Nephron progenitor cell (in vitro differentiated cells): ENCODE measurements at regions not wholly inside any gene's neighbourhood (a gene's known extent, or its start where the extent isn't known, plus 50 kb on each side); places are given as distances from the start of the nearest gene placed in this dataset.

Experiments used
- DNase-seq: peaks from one replicate; pipeline ENCODE4 v3.0.0; 2021
- H3K27ac Mint-ChIP-seq: 2 replicates; pipeline ENCODE4 v1.8.0; 2021; ENCODE audit warnings: mild to moderate bottlenecking, moderate library complexity, mixed read lengths
- H3K27me3 Mint-ChIP-seq: 2 replicates; pipeline ENCODE4 v1.8.0; 2021; ENCODE audit warnings: mild to moderate bottlenecking, low read depth, mixed read lengths; ENCODE audit not compliant: poor library complexity
- H3K36me3 Mint-ChIP-seq: 2 replicates; pipeline ENCODE4 v1.8.0; 2021; ENCODE audit warnings: low read depth, mixed read lengths
- H3K4me1 Mint-ChIP-seq: 2 replicates; pipeline ENCODE4 v1.8.0; 2021; ENCODE audit warnings: mixed read lengths
- H3K4me3 Mint-ChIP-seq: 2 replicates; pipeline ENCODE4 v1.8.0; 2021; ENCODE audit warnings: mild to moderate bottlenecking, moderate library complexity, mixed read lengths
- H3K9me3 Mint-ChIP-seq: 2 replicates; pipeline ENCODE4 v1.8.0; 2021; ENCODE audit warnings: mild to moderate bottlenecking, moderate library complexity, mixed read lengths
- CTCF ChIP-seq: fragments of 200-600 bp; sonication (generic); IDR thresholded peaks from 2 replicates; pipeline ENCODE4 v1.5.0; 2021; ENCODE audit warnings: antibody characterized with exemption

DNA sequence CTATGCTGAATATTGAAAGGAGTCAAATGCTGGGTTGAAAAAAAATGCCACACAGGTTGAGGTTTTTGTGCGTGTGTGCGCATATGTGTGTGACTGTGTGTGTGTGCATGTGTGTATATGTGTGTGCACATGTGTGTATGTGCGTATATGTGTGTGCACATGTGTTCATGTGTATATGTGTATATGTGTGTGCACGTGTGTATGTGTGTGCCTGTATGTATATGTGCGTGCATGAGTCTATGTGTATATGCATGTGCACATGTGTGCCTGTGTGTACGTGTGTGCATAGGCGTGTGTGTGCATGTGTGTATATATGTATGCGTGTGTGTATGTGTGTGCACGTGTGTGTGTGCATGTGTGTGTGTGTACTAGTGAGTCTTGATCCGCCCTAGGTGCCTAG is 655.7 kb downstream of the AACS start:
- no peak for TF ChIP-seq CTCF
- Mint-ChIP-seq H3K27ac (no peak overlapping the region), H3K27me3 (peaks cover 15% of the 10 kb centered on the region), H3K4me3 (no peak overlapping the region), H3K4me1 (no peaks in the 10 kb centered on the region), H3K36me3 (peaks cover 6% of the 10 kb centered on the region), H3K9me3 (peaks cover 25% of the 10 kb centered on the region)
- DNase-seq = no peak

DNA sequence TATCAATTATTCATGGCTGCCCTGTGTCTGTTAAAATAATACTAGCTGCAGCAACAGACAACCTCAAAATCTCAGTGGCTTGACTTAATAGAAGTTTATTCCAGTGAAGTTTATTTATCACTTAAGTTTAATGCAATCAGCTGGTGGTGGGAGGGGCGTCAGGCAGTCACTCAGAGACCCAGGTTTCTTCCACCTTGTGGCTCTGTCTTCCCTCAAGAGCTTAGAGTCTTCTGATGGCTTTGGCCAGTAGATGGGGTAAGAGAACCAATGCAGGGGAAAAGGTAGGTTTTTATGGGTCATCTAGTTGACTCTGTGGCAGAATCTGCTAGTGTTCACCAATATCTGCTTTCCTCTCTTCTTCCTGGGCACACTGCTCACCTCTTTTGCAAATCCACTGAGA is 668.9 kb downstream of the AACS start:
- no peaks in the 10 kb centered on the region for H3K4me1 Mint-ChIP-seq
- H3K27ac Mint-ChIP-seq = no peak overlapping the region
- H3K9me3 Mint-ChIP-seq = peaks cover 53% of the 10 kb centered on the region
- peaks cover 3% of the 10 kb centered on the region for H3K27me3 Mint-ChIP-seq
- TF ChIP-seq CTCF = no peak
- no peak overlapping the region for H3K4me3 Mint-ChIP-seq
- no peaks in the 10 kb centered on the region for H3K36me3 Mint-ChIP-seq
- DNase-seq = no peak

DNA sequence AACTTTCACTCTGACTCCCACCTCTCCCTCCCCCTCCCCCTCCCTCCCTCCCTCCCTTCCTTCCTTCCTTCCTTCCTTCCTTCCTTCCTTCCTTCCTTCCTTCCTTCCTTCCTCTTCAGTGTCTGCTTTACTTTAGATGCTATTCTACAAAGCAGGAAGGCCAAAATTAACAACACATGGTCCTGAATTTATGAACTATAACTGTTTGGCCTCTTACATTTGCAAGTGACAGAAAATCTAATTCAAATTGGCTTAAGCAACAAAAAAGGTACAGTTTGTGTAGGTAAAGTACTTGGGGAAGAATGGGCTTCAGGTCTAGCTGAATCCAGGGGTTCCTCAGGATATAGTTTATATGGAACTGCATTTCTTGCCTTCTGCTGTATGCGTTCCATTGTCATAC is 673.0 kb downstream of the AACS start:
- Mint-ChIP-seq H3K4me1 (no peaks in the 10 kb centered on the region), H3K27me3 (peaks cover 3% of the 10 kb centered on the region), H3K9me3 (peaks cover 43% of the 10 kb centered on the region), H3K4me3 (no peak overlapping the region), H3K36me3 (no peaks in the 10 kb centered on the region), H3K27ac (no peak overlapping the region)
- no peak for DNase-seq
- no peak for TF ChIP-seq CTCF

- TF ChIP-seq CTCF = no peak
- DNase-seq = no peak
- no peak overlapping the region for H3K27ac Mint-ChIP-seq
- no peaks in the 10 kb centered on the region for H3K36me3 Mint-ChIP-seq
- H3K4me3 Mint-ChIP-seq = no peak overlapping the region
- H3K27me3 Mint-ChIP-seq = no peaks in the 10 kb centered on the region
- peaks cover 13% of the 10 kb centered on the region for H3K9me3 Mint-ChIP-seq
- H3K4me1 Mint-ChIP-seq = no peaks in the 10 kb centered on the region
These were observed 677.2 kb downstream of the AACS start for GRCh38 chr12:125742413-125742812.

DNA sequence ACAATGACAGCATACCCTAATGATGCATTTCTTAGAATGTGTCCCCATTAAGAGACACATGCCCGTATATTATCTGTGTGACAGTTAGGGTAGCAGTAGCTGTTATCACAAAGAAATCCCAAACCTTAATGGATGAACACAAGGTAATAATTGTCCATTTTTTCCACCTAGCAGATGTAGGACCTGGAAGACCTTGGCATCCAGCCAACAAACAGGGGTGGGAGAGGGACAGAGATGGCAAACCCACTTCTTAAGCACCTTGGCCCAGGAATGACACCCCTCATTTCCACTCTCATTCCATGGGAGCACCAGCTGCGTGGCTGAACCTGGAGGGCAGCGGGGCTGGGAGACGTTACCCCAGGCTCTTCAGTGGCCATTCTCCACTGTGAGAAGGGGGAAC is 679.0 kb downstream of the AACS start:
- H3K36me3 Mint-ChIP-seq = no peaks in the 10 kb centered on the region
- no peak overlapping the region for H3K4me3 Mint-ChIP-seq
- H3K9me3 Mint-ChIP-seq = peaks cover 12% of the 10 kb centered on the region
- no peaks in the 10 kb centered on the region for H3K27me3 Mint-ChIP-seq
- H3K4me1 Mint-ChIP-seq = no peaks in the 10 kb centered on the region
- H3K27ac Mint-ChIP-seq = no peak overlapping the region
- no peak for DNase-seq
- TF ChIP-seq CTCF = no peak

- DNase-seq = no peak
- H3K4me3 Mint-ChIP-seq = no peak overlapping the region
- no peak overlapping the region for H3K27ac Mint-ChIP-seq
- H3K4me1 Mint-ChIP-seq = no peaks in the 10 kb centered on the region
- no peak for TF ChIP-seq CTCF
- no peaks in the 10 kb centered on the region for H3K27me3 Mint-ChIP-seq
- H3K36me3 Mint-ChIP-seq = no peaks in the 10 kb centered on the region
- H3K9me3 Mint-ChIP-seq = peaks cover 3% of the 10 kb centered on the region
These were observed 690.3 kb downstream of the AACS start for GRCh38 chr12:125755512-125755911.
